K562 (cell line): ENCODE measurements at regions not wholly inside any gene's neighbourhood (a gene's known extent, or its start where the extent isn't known, plus 50 kb on each side); places are given as distances from the start of the nearest gene placed in this dataset.

Source experiments
- AFF1 ChIP-seq, 2 experiments: fragments of 450-650 bp; IDR thresholded peaks; 2 replicates each; pipeline ENCODE4 v1.6.1; 2018; ENCODE audit warnings: mild to moderate bottlenecking in 2 of 2, low read depth in 1 of 2; ENCODE audit not compliant: partially characterized antibody in 2 of 2
- ATF6 ChIP-seq: sonication (generic); formaldehyde crosslinking; IDR thresholded peaks from 2 replicates; pipeline ENCODE4 v1.4.0; 2020; ENCODE audit warnings: mild to moderate bottlenecking, missing genetic modification reagents
- CTCF ChIP-seq, 3 experiments: IDR thresholded peaks in 2 of 3; conservative IDR thresholded peaks in 1 of 3; 2 replicates each; pipeline ENCODE4 v1.5.1; 2011 to 2012; ENCODE audit warnings: low read length in 3 of 3, mild to moderate bottlenecking in 3 of 3, control low read depth in 2 of 3, improper control_type of control experiment in 1 of 3, inconsistent platforms in 1 of 3, low read depth in 1 of 3, mixed read lengths in 1 of 3, moderate library complexity in 1 of 3; ENCODE audit not compliant: insufficient read depth in 2 of 3
- E2F5 ChIP-seq: sonication (generic); formaldehyde crosslinking; IDR thresholded peaks from 2 replicates; pipeline ENCODE4 v1.8.0; 2022; ENCODE audit warnings: mild to moderate bottlenecking, missing genetic modification reagents
- HES1 ChIP-seq: fragments of 450-650 bp; IDR thresholded peaks from 2 replicates; pipeline ENCODE4 v1.6.1; 2016; ENCODE audit warnings: low read depth, mild to moderate bottlenecking, moderate library complexity
- JUND ChIP-seq, 2 experiments: IDR thresholded peaks; 2 replicates in 1 of 2; 3 replicates in 1 of 2; pipeline ENCODE4 v1.6.1; 2011; ENCODE audit warnings: borderline replicate concordance in 2 of 2, low read depth in 2 of 2, low read length in 2 of 2, improper control_type of control experiment in 1 of 2, missing biosample characterization in 1 of 2, missing genetic modification characterization in 1 of 2, missing genetic modification reagents in 1 of 2
- KLF6 ChIP-seq: fragments of 250-450 bp; sonication (Bioruptor Pico); IDR thresholded peaks from 2 replicates; pipeline ENCODE4 v1.4.0; 2020; ENCODE audit warnings: mild to moderate bottlenecking, moderate library complexity, borderline replicate concordance
- MAFK ChIP-seq: IDR thresholded peaks from 2 replicates; pipeline ENCODE4 v1.6.1; 2011; ENCODE audit warnings: low read length, improper control_type of control experiment
- MAZ ChIP-seq, 2 experiments: fragments of 450-650 bp in 1 of 2; sonication (generic) in 1 of 2; formaldehyde crosslinking; IDR thresholded peaks in 1 of 2; conservative IDR thresholded peaks in 1 of 2; 2 replicates each; pipeline versions ENCODE4 v1.4.0 to v1.5.0; 2020; ENCODE audit warnings: mild to moderate bottlenecking in 1 of 2, missing genetic modification reagents in 1 of 2
- PCBP2 ChIP-seq: fragments of 200-400 bp; formaldehyde crosslinking; IDR thresholded peaks from 2 replicates; pipeline ENCODE4 v1.6.1; 2018; ENCODE audit warnings: low read length, low read depth, mild to moderate bottlenecking, moderate library complexity; ENCODE audit not compliant: poor library complexity, severe bottlenecking
- POLR2A ChIP-seq: fragments of 450-650 bp; conservative IDR thresholded peaks from 2 replicates; pipeline ENCODE4 v1.6.1; 2016
- TFAP4 ChIP-seq: sonication (generic); formaldehyde crosslinking; IDR thresholded peaks from 2 replicates; pipeline ENCODE4 v1.8.0; 2022; ENCODE audit warnings: missing genetic modification reagents, mild to moderate bottlenecking, moderate library complexity, borderline replicate concordance
- THRAP3 ChIP-seq: fragments of 450-650 bp; IDR thresholded peaks from 2 replicates; pipeline ENCODE4 v1.6.1; 2016; ENCODE audit warnings: mild to moderate bottlenecking, inconsistent platforms, borderline replicate concordance

GRCh38 chr5:112004867-112005622 is 248.1 kb upstream of the NREP start:
- no peak for TF ChIP-seq TFAP4 (CRISPR knock-in tag)
- no peak for TF ChIP-seq AFF1 (IDR thresholded peaks at IDR 0.05; ENCODE audit: low read depth in 1 of 2, partially characterized antibody in 2 of 2)
- TF ChIP-seq KLF6 (CRISPR knock-in tag) = no peak
- TF ChIP-seq JUND (IDR thresholded peaks at IDR 0.05; ENCODE audit: borderline replicate concordance, low read depth, low read length) = no peak
- no peak for TF ChIP-seq JUND (tag; IDR thresholded peaks at IDR 0.05; ENCODE audit: borderline replicate concordance, low read depth, low read length)
- no peak for TF ChIP-seq PCBP2
- no peak for TF ChIP-seq THRAP3
- no peak for TF ChIP-seq MAZ (CRISPR knock-in tag; conservative IDR thresholded peaks at IDR 0.05 in 1 of 2, IDR thresholded peaks at IDR 0.05 in 1 of 2)
- no peak for TF ChIP-seq HES1
- TF ChIP-seq CTCF (IDR thresholded peaks at IDR 0.05 in 2 of 3, conservative IDR thresholded peaks at IDR 0.05 in 1 of 3; ENCODE audit: insufficient read depth in 2 of 3, low read depth in 1 of 3, low read length in 3 of 3) = no peak
- no peak for TF ChIP-seq POLR2A
- no peak for TF ChIP-seq ATF6 (CRISPR knock-in tag)
- no peak for TF ChIP-seq E2F5 (CRISPR knock-in tag)
- no peak for TF ChIP-seq MAFK
